ENCODE measurements at regions not wholly inside any gene's neighbourhood (a gene's known extent, or its start where the extent isn't known, plus 50 kb on each side); places are given as distances from the start of the nearest gene placed in this dataset.

DNA sequence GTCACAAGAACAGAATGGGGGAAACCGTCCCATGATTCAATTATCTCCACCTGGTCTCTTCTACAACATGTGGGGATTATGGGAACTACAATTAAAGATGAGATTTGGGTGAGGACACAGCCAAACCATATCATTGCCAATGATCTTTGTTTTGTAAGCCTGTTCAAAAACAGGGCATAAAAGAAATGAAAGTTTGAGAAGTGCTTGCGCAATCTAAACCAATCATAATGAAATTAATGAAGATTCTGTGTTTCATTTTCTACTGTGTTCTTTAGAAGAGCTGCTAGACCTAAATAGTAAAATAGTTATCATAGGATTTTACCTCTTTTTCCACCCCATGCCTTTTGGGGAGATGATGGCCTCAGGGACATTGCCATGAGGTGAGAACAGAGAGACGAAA is 761.3 kb downstream of the HDGFL1 start:
- Mint-ChIP-seq H3K27ac (no peak overlapping the region), H3K9me3 (peaks cover 0 to 4% (median 4%) of the 10 kb centered on the region in 3 donors), H3K36me3 (no peaks in the 10 kb centered on the region), H3K27me3 (no peaks in the 10 kb centered on the region), H3K4me3 (no peak overlapping the region), H3K4me1 (no peaks in the 10 kb centered on the region)

GRCh38 chr6:23334360-23334759 is 765.0 kb downstream of the HDGFL1 start:
- Mint-ChIP-seq H3K4me3 (no peak overlapping the region), H3K27me3 (no peaks in the 10 kb centered on the region), H3K9me3 (peaks cover 0 to 4% (median 3%) of the 10 kb centered on the region in 3 donors), H3K27ac (no peak overlapping the region), H3K4me1 (no peaks in the 10 kb centered on the region), H3K36me3 (no peaks in the 10 kb centered on the region)

DNA sequence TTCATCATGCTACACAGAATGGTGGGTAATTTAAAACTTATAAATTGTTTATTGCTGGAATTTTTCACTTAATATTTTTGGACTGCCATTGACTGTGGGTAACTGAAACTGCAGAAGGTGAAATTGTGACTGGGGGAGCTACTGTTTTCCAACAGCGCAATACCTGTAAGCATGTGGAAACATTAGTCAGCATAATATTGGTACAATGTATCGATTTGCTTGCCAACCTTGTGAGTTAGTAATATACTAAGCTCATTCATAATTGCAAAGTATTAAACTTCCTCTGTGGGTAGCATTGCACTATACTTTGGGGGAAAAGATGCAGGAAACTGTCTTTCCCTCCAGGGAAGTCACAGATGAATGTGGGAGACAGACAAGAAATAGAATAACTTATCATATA is 766.5 kb downstream of the HDGFL1 start:
- Mint-ChIP-seq H3K9me3 (peaks cover 0 to 4% (median 3%) of the 10 kb centered on the region in 3 donors), H3K36me3 (no peaks in the 10 kb centered on the region), H3K27me3 (no peaks in the 10 kb centered on the region), H3K4me1 (no peaks in the 10 kb centered on the region), H3K4me3 (no peak overlapping the region), H3K27ac (no peak overlapping the region)

- Mint-ChIP-seq H3K9me3 (peaks cover 2 to 8% (median 3%) of the 10 kb centered on the region in 3 donors), H3K4me1 (no peaks in the 10 kb centered on the region), H3K27ac (no peak overlapping the region), H3K27me3 (no peaks in the 10 kb centered on the region), H3K4me3 (no peak overlapping the region), H3K36me3 (no peaks in the 10 kb centered on the region)
Measured at GRCh38 chr6:23339268-23339667, 769.9 kb downstream of the HDGFL1 start.

DNA sequence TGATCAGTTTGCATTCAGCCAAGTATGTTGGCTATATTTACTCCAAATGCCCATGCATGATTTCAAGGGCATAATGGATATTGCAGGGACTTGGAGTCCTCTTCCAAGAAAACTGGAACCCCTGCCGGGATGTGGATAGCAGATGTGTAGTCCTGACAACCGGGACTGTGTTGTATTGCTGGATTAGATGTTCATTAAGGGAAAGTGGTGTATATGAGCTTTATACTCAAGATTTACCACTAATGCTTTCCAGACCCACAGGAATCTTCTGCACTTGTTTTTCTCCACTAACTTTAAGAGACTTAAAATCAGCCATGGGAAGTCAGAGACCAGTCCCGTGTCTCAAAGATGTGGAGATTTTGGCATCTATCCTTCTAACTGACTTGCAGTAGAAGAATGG is 770.9 kb downstream of the HDGFL1 start:
- Mint-ChIP-seq H3K27me3 (no peaks in the 10 kb centered on the region), H3K4me3 (no peak overlapping the region), H3K4me1 (no peaks in the 10 kb centered on the region), H3K27ac (no peak overlapping the region), H3K9me3 (peaks cover 2 to 8% (median 3%) of the 10 kb centered on the region in 3 donors), H3K36me3 (no peaks in the 10 kb centered on the region)

DNA sequence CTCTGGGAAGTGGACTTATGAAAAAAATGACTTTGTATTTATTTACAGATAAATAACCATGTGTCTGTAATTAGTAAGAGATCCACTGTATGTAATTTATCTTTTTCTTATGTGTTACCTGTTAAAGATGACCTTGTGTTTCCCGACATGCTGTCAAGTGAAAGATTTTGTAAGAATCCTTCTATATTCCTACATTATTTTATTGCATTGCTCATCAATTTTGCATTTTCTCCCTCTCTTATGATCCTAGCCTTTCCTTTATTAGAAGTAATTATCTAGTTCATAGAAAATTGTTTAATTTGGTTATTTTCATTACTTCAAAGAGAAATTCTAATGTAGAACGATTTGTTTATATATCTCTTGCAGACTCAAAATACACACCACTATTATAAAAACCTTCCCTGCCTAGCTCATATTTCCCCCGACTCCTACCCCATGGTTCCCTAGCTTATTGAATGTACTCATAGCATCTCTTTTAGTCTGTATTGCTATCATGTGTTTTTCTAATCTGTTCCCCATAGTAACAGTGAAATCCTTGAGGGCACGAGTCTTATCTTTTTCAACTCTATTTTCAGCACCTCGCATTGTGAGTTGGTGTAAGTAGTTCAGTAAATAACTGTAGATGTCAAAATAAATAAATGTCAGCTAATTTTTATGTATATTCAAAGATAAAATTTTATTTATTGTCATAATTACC is 774.4 kb downstream of the HDGFL1 start:
- H3K4me1 Mint-ChIP-seq, result no peaks in the 10 kb centered on the region
- H3K4me3 Mint-ChIP-seq, result no peak overlapping the region

GRCh38 chr6:23348185-23348584 is 777.8 kb upstream of the NRSN1 start:
- Mint-ChIP-seq H3K36me3 (no peaks in the 10 kb centered on the region), H3K9me3 (peaks cover 0 to 19% (median 2%) of the 10 kb centered on the region in 3 donors), H3K27me3 (no peaks in the 10 kb centered on the region), H3K27ac (no peak overlapping the region), H3K4me3 (no peak overlapping the region), H3K4me1 (no peaks in the 10 kb centered on the region)

More for the DNA sequence above, 774.4 kb downstream of the HDGFL1 start:
- peaks cover 0 to 10% (median 4%) of the 10 kb centered on the region in 3 donors for H3K9me3 Mint-ChIP-seq
- no peaks in the 10 kb centered on the region for H3K36me3 Mint-ChIP-seq
- H3K27me3 Mint-ChIP-seq, result no peaks in the 10 kb centered on the region
- no peak overlapping the region for H3K27ac Mint-ChIP-seq

- H3K27me3 Mint-ChIP-seq, result no peaks in the 10 kb centered on the region
- no peaks in the 10 kb centered on the region for H3K36me3 Mint-ChIP-seq
- H3K27ac Mint-ChIP-seq, result no peak overlapping the region
- H3K4me3 Mint-ChIP-seq, result no peak overlapping the region
- H3K9me3 Mint-ChIP-seq, result peaks cover 0 to 16% (median 2%) of the 10 kb centered on the region in 3 donors
- H3K4me1 Mint-ChIP-seq, result no peaks in the 10 kb centered on the region
Measured at GRCh38 chr6:23349521-23350147, 776.4 kb upstream of the NRSN1 start.

DNA sequence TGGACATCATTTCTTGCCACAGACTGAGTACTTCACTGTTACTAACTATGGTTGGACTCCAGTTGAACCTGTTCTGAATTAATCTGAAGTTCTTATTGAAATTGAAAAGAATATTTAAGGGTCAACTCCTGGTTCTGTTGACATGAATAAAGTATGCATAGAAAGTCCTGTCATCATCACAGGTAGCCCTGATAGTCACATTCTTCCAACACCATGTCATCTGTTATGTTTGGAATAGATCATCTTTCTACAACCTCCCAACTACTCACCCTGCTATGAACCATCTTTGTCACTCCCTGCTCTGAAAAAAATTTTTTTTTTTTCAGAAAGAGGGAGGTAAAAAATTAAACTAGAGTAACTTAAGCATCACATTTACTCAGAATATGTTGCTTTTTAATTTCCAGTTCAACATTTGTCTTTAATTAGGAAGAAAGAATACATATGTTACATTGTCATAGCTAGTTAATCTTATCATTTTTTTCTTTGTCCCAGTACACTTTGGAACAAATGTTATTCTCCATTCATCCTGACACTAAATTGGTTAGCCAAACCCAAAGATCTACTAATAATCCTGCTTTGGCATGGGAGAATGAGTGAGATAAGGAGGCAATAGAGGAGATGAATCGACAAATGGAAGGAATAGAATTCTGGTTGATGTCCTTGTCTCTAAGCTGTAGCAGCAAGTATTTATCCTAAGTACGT is 775.1 kb upstream of the NRSN1 start:
- H3K27ac Mint-ChIP-seq, result no peak overlapping the region
- H3K27me3 Mint-ChIP-seq, result no peaks in the 10 kb centered on the region
- no peaks in the 10 kb centered on the region for H3K36me3 Mint-ChIP-seq
- peaks cover 0 to 16% (median 2%) of the 10 kb centered on the region in 3 donors for H3K9me3 Mint-ChIP-seq
- no peak overlapping the region for H3K4me3 Mint-ChIP-seq
- H3K4me1 Mint-ChIP-seq, result no peaks in the 10 kb centered on the region

GRCh38 chr6:23354004-23354403 is 772.0 kb upstream of the NRSN1 start:
- Mint-ChIP-seq H3K27ac (no peak overlapping the region), H3K9me3 (peaks cover 0 to 10% (median 4%) of the 10 kb centered on the region in 3 donors), H3K27me3 (no peaks in the 10 kb centered on the region), H3K4me3 (no peak overlapping the region), H3K36me3 (no peaks in the 10 kb centered on the region), H3K4me1 (no peaks in the 10 kb centered on the region)

DNA sequence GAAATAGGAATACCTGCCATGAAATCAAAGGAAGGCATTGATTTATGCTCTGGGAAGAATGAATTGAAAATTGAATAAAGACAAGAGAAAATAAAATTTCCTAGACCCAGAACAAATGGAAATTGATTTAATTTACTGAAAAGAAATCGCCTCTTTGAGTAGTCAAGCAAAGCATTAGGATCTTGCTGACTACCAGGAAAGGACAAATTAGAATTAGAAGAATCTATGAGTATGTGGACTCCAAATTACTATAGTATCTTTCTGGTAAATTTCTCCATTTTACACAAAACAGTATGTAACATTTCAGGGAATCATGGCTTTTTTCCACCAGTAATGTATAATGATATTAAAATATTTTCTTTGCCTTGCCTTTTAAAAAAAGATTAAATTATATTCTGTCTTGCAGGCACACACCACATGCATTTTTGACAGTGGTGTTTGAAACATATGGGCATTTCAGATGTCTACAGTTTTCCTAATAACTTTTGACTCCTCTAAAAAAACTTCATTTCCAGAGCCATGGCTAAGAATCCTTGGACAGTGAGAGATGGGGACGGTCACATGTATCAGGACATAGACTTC is 768.7 kb upstream of the NRSN1 start:
- Mint-ChIP-seq H3K36me3 (no peaks in the 10 kb centered on the region), H3K4me3 (no peak overlapping the region), H3K27ac (no peak overlapping the region), H3K9me3 (peaks cover 0 to 6% (median 4%) of the 10 kb centered on the region in 3 donors), H3K4me1 (no peaks in the 10 kb centered on the region), H3K27me3 (no peaks in the 10 kb centered on the region)

- Mint-ChIP-seq H3K27ac (no peak overlapping the region), H3K27me3 (no peaks in the 10 kb centered on the region), H3K4me1 (no peaks in the 10 kb centered on the region), H3K4me3 (no peak overlapping the region), H3K9me3 (peaks cover 4 to 10% (median 7%) of the 10 kb centered on the region in 3 donors), H3K36me3 (no peaks in the 10 kb centered on the region)
Measured at GRCh38 chr6:23365732-23366131, 760.3 kb upstream of the NRSN1 start.

- Mint-ChIP-seq H3K4me1 (no peaks in the 10 kb centered on the region), H3K36me3 (no peaks in the 10 kb centered on the region), H3K9me3 (peaks cover 6 to 10% (median 9%) of the 10 kb centered on the region in 3 donors), H3K27ac (no peak overlapping the region), H3K4me3 (no peak overlapping the region), H3K27me3 (no peaks in the 10 kb centered on the region)
Measured at GRCh38 chr6:23367311-23367710, 758.7 kb upstream of the NRSN1 start.

- H3K4me1 Mint-ChIP-seq, result no peaks in the 10 kb centered on the region
- no peaks in the 10 kb centered on the region for H3K27me3 Mint-ChIP-seq
- H3K27ac Mint-ChIP-seq, result no peak overlapping the region
- H3K36me3 Mint-ChIP-seq, result no peaks in the 10 kb centered on the region
- peaks cover 6 to 10% (median 8%) of the 10 kb centered on the region in 3 donors for H3K9me3 Mint-ChIP-seq
- no peak overlapping the region for H3K4me3 Mint-ChIP-seq
Measured at GRCh38 chr6:23368557-23368956, 757.5 kb upstream of the NRSN1 start.

GRCh38 chr6:23370051-23370450 is 756.0 kb upstream of the NRSN1 start:
- Mint-ChIP-seq H3K27me3 (no peaks in the 10 kb centered on the region), H3K4me1 (no peaks in the 10 kb centered on the region), H3K4me3 (no peak overlapping the region), H3K36me3 (no peaks in the 10 kb centered on the region), H3K27ac (no peak overlapping the region), H3K9me3 (peaks cover 6 to 10% (median 6%) of the 10 kb centered on the region in 3 donors)
